ENCODE measurements at regions not wholly inside any gene's neighbourhood (a gene's known extent, or its start where the extent isn't known, plus 50 kb on each side); places are given as distances from the start of the nearest gene placed in this dataset.

DNA sequence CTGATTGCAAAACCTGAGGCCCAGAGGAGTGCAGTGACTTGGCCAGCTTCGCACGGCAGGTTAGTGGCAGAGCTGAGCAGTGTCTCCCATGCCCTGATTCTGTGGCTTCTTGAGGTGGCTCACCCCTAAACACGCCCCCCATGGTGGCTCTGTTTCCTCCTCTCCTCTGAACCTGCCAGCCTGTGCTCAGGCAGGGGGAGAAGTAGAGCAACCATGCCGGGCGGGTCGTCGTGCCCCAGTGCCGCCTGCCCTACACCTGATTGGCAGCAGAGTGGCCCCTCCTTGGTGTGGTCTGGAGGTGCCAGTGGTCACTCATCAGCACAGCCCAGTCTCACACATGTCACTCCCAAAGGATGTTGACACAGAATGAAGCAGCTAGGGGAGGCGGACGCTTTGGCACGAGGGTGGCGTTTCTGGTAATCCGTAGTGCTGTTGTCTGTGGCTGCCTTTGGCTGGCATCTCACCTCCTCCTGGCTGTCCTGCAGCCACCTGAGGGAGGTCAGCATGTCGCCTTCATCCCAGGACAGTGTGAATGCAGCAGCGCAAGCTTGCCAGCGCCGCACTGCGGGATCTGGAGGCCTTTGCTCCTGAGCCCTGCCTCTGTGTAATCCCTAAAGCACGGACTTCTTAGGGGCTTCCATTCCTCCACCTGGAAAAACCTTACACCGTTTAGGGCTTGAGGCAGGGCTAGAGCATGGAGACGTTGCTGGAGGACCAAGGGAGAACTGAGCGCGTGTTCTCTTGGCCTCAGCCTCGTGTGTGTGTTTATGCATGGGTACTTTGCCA, 294.7 kb downstream of the SEC14L1 start:
- H3K4me1 Mint-ChIP-seq = peaks cover 77% of the 10 kb centered on the region
- no peaks in the 10 kb centered on the region for H3K9me3 Mint-ChIP-seq
- peak; percentile 68 for DNase-seq
- H3K4me3 Mint-ChIP-seq = peak overlapping the region; percentile 84
- no peaks in the 10 kb centered on the region for H3K27me3 Mint-ChIP-seq
- intact Hi-C loops (cut with micrococcal nuclease) = no loop called here
- peaks cover 8% of the 10 kb centered on the region for H3K36me3 Mint-ChIP-seq (ENCODE audit: low read depth)
- H3K27ac Mint-ChIP-seq = peak overlapping the region; percentile 88

DNA sequence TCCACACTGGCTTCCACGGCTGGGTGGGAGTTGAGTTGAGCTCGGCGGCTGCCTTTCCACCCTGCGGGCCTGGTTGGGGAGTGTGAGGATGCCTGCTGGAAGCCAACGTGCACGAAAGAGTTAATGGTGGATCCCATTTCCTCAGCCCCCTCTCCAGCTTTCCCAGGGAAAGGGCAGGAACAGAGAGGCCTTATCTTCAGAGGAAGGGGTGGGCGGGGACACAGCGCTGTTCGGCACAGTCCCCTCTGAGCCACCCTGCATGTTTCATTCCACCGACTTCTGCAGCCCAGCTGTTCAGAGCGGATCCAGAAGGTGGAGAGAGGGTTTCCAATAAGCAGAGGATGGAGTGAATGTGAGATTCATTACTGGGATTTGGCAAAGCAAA, 295.3 kb downstream of the SEC14L1 start:
- Mint-ChIP-seq H3K4me1 (peaks cover 82% of the 10 kb centered on the region), H3K9me3 (no peaks in the 10 kb centered on the region), H3K27ac (peak overlapping the region; percentile 72), H3K36me3 (ENCODE audit: low read depth) (peaks cover 8% of the 10 kb centered on the region), H3K4me3 (peak overlapping the region; percentile 84), H3K27me3 (no peaks in the 10 kb centered on the region)
- no peak for DNase-seq
- intact Hi-C loops (cut with micrococcal nuclease) = no loop called here

DNA sequence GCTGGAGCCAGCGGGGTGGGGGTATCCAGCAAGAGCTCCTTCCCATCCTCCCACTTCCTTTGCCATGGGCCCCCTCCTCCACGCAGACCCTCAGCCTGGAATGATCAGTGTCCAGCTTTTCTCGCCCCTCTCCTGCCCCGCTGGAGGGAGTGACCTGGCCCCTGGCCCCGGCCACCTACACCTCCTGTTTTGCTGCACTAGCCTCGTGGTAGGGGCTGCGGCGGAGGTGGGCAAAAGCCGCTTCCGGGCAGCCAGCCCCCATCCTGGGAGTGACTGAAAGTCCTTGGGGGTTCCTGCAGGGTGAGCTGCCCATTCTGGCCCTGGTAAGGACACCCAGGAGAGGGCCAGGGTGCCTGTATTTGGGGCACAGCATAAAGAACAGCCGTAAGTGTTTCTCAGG, 295.7 kb downstream of the SEC14L1 start:
- Mint-ChIP-seq H3K36me3 (ENCODE audit: low read depth) (peaks cover 8% of the 10 kb centered on the region), H3K9me3 (no peaks in the 10 kb centered on the region), H3K4me1 (peaks cover 86% of the 10 kb centered on the region), H3K27me3 (no peaks in the 10 kb centered on the region), H3K27ac (peak overlapping the region; percentile 51), H3K4me3 (peak overlapping the region; percentile 84)
- DNase-seq = no peak
- intact Hi-C loops (cut with micrococcal nuclease) = no loop called here

DNA sequence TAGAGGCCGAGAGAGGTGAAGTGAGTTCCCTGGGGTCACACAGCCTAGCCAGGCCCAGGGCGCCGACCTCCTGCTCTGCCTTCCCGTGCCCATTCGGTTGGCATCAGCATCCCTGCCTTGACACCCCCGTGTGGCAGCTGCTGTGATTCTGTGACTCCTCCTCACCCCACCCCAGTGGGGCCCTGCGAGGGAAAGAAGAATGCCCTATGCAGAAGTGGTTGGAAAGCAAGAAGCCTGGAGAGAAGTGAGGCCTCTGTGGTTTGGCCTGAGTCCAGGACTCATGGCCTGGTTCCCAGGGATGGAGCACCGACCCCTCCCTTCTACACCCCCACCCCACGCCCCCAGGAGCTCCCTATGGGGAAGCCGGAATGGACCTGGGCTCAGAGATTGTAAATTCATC, 296.2 kb downstream of the SEC14L1 start:
- Mint-ChIP-seq H3K27me3 (no peaks in the 10 kb centered on the region), H3K36me3 (ENCODE audit: low read depth) (peaks cover 10% of the 10 kb centered on the region), H3K4me3 (peak overlapping the region; percentile 84), H3K27ac (peak overlapping the region; percentile 21), H3K9me3 (no peaks in the 10 kb centered on the region), H3K4me1 (peaks cover 87% of the 10 kb centered on the region)
- DNase-seq = no peak
- intact Hi-C loops (cut with micrococcal nuclease) = no loop called here

DNA sequence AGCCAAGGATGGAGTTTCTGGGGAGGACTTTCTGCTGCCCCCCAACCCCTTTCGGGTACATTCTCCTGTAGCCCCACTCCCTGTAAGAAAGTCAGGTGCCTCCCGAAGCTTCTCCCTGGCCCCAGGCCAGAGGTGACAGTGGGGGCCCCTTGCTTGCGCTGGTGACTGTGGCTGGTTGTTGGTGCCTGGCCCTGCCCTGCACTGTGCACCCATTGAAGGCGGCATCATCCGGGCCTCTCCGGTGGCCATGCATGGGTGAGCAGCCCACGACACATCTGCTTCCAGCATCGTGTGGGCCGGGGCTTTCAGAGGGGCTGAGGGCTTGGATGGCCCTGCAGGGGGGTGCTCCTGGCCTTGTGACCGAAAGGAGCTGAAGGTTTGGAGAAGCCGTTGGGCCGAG, 297.0 kb downstream of the SEC14L1 start:
- H3K27ac Mint-ChIP-seq = peak overlapping the region; percentile 58
- H3K9me3 Mint-ChIP-seq = no peaks in the 10 kb centered on the region

DNA sequence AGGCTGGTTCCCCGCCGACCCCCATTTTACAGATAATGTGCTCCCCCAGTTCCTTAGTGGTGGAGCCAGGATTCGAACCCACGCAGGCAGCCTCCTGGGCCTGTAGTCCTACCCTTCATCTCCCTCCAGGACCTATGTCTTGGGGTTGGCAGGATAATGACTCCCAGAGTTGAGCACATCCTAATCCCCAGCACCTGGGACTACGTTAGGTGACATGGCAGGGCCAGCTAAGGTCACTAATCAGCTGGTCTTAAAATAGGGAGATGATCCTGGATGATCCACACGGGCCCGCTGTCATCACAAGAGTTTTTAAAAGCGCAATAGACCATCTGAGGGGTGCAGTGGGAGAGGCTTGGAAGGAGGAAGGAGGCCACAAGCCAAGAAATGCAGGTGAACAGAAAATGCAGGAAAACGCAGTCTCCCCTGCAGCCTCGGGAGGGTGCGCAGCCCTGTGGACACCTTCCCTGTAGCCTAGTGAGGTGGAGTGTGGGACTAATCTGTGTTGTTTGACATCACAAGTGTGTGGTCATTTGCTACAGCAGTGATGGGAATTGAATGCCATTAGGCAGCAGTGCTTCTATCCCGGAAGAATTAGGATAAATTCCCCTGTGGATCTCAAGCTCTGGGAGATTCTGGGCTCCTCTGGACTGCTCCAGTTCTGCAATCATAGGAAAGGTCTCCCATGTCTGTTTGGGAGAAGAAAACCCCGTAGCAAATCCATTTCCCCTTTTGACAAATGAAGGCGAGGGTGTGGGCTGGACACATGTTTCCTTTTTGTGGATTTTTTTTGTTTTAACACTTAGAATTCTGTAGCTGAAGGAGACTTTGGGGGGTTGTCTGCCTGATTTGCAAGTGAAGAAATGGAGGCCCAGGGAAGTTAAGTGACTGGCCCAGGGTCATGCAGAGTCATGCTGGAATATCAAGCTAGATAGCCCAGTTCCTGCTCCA, 297.7 kb downstream of the SEC14L1 start:
- peak overlapping the region; percentile 93 for H3K27ac Mint-ChIP-seq
- DNase-seq = no peak
- peaks cover 87% of the 10 kb centered on the region for H3K4me1 Mint-ChIP-seq
- no peaks in the 10 kb centered on the region for H3K27me3 Mint-ChIP-seq
- intact Hi-C loops (cut with micrococcal nuclease) = no loop called here
- peaks cover 6% of the 10 kb centered on the region for H3K36me3 Mint-ChIP-seq (ENCODE audit: low read depth)
- peak overlapping the region; percentile 58 for H3K4me3 Mint-ChIP-seq
- H3K9me3 Mint-ChIP-seq = no peaks in the 10 kb centered on the region

More for the DNA sequence above, 297.0 kb downstream of the SEC14L1 start:
- H3K4me1 Mint-ChIP-seq = peaks cover 82% of the 10 kb centered on the region
- no peaks in the 10 kb centered on the region for H3K27me3 Mint-ChIP-seq
- intact Hi-C loops (cut with micrococcal nuclease) = no loop called here
- no peak for DNase-seq
- H3K4me3 Mint-ChIP-seq = no peak overlapping the region
- H3K36me3 Mint-ChIP-seq (ENCODE audit: low read depth) = peaks cover 6% of the 10 kb centered on the region

DNA sequence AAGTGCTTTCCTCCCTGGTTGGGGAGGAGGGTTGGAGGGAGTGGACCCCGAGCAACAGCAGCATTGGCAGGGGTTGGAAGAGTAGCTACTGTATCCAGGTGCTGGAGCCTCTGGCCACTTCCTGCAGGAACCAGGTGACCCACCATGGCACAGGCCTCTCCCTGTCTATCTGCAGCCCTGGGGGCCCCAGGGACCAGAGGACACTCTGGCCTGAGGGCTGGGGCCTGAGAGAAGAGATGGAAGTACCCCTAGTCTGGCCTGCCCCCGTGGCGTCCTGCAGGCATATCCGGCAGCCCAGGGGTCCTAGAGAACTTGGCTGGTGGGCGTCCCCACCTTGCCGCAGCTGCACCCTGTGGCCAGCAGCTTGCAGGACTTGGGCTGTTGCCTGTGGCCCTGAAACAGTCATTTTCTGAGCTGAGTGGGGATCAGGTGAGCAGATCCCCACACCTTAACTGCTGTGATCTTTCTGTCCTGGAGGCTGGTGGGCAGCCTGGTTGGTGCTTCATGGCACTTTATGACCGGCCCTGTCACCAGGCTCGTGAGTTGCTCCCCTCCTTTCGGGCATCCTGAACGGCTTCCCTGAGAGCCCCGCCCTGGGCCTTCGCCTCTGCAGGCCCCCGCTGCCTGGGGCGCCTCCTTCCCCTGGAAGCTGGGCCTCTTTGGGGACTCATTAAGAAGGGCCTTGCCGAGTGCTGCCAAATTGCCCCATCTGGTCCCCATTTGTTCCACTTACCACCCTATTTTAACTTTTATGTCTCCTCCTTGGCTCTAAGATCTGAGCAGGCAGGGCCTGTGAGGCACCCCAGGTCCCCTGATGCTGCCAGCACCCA, 298.6 kb downstream of the SEC14L1 start:
- peak overlapping the region; percentile 93 for H3K27ac Mint-ChIP-seq
- H3K4me3 Mint-ChIP-seq = peak overlapping the region; percentile 58

DNA sequence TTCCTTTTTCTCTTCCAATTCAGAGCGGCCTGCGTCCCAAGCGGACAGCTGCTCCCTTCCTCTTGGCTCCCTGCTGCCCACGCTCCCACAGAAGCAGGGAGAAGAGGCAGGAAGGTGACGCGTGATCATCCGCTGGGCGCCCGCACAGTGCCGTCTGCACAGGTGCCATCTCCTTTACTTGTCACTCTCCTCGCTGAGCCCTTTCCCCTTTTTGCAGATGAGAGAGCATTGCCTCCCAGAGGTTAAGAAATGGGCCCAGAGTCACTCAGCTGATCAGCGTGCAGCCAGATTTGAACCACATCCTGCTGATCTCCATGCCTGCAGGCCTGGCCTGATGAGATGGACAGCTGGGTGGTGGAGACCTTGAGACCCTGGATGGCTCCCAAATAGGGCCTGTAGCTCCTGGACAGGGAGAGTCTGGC, 299.8 kb downstream of the SEC14L1 start:
- peak; percentile 84 for DNase-seq
- H3K27ac Mint-ChIP-seq = peak overlapping the region; percentile 99
- peaks cover 8% of the 10 kb centered on the region for H3K36me3 Mint-ChIP-seq (ENCODE audit: low read depth)
- no peaks in the 10 kb centered on the region for H3K9me3 Mint-ChIP-seq
- peak overlapping the region; percentile 83 for H3K4me3 Mint-ChIP-seq
- peaks cover 89% of the 10 kb centered on the region for H3K4me1 Mint-ChIP-seq
- intact Hi-C loops (cut with micrococcal nuclease) = loop anchor here (2.0 kb wide), 1 partner anchor 36 kb away; no protein-coding TSS in a partner anchor
- no peaks in the 10 kb centered on the region for H3K27me3 Mint-ChIP-seq

More for the DNA sequence above, 298.6 kb downstream of the SEC14L1 start:
- H3K27me3 Mint-ChIP-seq = no peaks in the 10 kb centered on the region
- DNase-seq = peak; percentile 71
- intact Hi-C loops (cut with micrococcal nuclease) = loop anchor here (2.0 kb wide), 1 partner anchor 35 kb away; no protein-coding TSS in a partner anchor
- H3K9me3 Mint-ChIP-seq = no peaks in the 10 kb centered on the region
- peaks cover 88% of the 10 kb centered on the region for H3K4me1 Mint-ChIP-seq
- H3K36me3 Mint-ChIP-seq (ENCODE audit: low read depth) = peaks cover 8% of the 10 kb centered on the region

DNA sequence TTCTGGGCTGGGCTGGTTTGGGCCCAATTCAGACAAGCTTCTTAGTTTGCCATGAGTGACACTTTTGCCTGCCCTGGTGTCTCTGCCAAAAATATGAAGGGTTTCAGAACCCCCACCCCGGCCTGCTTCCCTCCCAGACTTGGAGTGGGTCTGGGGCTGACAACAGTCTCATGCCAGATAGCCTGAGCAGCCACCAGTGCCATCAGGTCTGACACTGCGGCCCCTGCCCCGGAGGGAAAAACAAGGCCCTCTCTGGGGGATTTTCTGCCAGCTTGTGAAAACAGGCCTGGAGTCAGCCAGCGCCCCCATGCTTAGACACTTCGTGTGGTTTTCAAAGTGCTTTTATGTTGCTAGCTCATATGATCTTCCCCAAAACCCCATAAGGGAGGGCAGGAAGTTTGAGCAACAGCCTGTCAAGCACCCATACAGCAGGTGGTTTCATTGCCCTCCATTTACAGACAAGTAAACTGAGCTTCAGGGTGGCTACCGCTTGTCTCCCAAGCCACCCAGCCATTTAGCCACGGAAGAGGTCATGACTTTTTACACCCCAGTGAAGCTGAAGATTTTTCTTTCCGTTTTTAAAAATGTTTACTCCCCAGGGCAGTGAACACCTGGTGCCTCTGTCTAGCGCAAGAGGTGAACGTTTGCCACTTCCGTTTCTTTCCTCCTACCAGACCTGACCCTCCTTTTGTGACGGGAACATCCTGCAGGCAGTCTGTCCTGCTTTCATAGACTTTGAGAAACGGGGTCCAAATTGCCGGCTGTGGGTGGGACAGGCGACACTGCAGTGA, 300.6 kb downstream of the SEC14L1 start:
- H3K27ac Mint-ChIP-seq = peak overlapping the region; percentile 99
- intact Hi-C loops (cut with micrococcal nuclease) = loop anchor here (1.0 to 2.0 kb wide), 4 partner anchors 10 to 37 kb away; no protein-coding TSS in a partner anchor
- peaks cover 89% of the 10 kb centered on the region for H3K4me1 Mint-ChIP-seq
- peaks cover 6% of the 10 kb centered on the region for H3K36me3 Mint-ChIP-seq (ENCODE audit: low read depth)
- H3K9me3 Mint-ChIP-seq = no peaks in the 10 kb centered on the region
- peak; percentile 92 for DNase-seq
- H3K27me3 Mint-ChIP-seq = no peaks in the 10 kb centered on the region
- H3K4me3 Mint-ChIP-seq = peak overlapping the region; percentile 83

DNA sequence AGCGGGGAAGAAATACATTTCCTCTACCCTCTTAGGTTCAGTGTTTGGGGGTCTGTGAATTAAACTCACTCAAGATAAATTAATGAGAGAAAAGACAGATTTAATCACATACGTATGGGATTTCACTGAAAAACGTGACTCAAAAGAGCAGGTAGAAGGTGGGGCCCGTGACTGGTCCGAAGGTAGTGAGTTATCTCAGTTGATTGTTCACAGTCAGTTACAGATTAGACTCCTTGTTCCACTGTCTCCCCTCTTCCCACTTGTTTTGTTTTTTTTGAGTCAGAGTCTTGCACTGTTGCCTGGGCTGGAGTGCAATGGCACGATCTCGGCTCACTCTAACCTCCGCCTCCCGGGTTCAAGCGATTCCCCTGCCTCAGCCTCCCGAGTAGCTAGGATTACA, 301.2 kb downstream of the SEC14L1 start:
- intact Hi-C loops (cut with micrococcal nuclease) = loop anchor here (1.0 to 2.0 kb wide), 4 partner anchors 9 to 37 kb away; no protein-coding TSS in a partner anchor
- Mint-ChIP-seq H3K27me3 (no peaks in the 10 kb centered on the region), H3K4me3 (peak overlapping the region; percentile 83), H3K9me3 (no peaks in the 10 kb centered on the region), H3K4me1 (peaks cover 89% of the 10 kb centered on the region), H3K27ac (peak overlapping the region; percentile 99), H3K36me3 (ENCODE audit: low read depth) (peaks cover 6% of the 10 kb centered on the region)
- DNase-seq = peak; percentile 74

DNA sequence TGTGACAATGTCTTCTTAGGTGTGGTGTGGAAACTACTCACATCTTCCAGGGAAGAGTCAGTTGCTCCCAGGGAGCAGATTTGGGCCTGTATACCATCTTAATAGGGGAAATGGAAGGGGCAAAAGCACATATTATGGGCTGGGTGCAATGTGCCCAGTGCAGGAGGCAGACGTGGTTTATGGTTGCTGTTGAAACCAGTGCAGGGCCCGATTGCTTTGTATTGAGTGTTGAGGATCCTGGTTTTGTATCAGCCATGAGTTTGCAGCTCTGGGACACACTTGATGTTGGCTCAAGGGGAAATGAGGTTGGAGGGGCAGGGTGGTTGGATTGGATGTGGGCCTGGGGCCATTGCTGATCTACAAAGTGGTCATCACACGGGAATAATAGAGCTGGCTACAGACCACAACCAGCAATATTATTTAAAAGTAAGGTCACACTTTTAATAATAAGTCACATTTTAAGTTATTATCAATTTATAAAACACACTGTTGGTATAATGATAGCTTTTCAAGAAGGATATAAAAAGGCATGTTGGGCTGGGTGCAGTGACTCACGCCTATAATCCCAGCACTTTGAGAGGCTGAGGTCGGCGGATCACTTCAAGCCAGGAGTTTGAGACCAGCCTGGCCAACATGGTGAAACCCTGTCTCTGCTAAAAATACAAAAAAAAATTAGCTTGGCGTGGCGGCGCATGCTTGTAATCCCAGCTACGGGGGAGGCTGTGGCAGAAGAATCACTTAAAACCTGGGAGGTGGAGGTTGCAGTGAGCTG, 302.4 kb downstream of the SEC14L1 start:
- intact Hi-C loops (cut with micrococcal nuclease) = no loop called here
- peaks cover 11% of the 10 kb centered on the region for H3K36me3 Mint-ChIP-seq (ENCODE audit: low read depth)
- no peaks in the 10 kb centered on the region for H3K27me3 Mint-ChIP-seq
- peak overlapping the region; percentile 92 for H3K27ac Mint-ChIP-seq
- H3K4me1 Mint-ChIP-seq = peaks cover 86% of the 10 kb centered on the region
- DNase-seq = peak; percentile 71
- no peaks in the 10 kb centered on the region for H3K9me3 Mint-ChIP-seq
- peak overlapping the region; percentile 81 for H3K4me3 Mint-ChIP-seq

DNA sequence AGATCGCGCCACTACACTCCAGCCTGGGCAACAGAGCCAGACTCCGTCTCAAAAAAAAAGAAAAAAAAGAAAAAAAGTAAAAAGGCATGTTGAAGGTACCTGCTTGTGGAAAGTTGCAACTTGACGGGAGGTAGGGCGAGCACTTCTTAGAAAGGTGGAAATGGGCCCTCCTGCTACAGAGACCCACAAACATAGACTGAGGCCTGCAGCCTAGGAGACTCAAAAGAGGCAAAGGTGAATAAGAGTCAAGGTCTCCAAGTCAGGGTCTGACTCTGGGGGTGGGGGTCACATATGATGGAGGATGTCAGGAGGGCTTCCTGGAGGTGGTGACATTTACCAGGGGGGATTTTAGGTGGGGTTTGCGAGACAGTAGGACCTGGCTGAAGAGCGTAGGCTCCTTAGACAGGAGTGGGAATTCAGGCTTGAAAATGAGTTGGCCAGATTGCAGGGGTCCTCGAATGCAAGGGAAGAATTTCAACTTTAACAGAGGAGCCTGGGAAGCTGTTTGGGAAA, 303.0 kb downstream of the SEC14L1 start:
- Mint-ChIP-seq H3K4me3 (peak overlapping the region; percentile 81), H3K4me1 (peaks cover 81% of the 10 kb centered on the region), H3K9me3 (no peaks in the 10 kb centered on the region), H3K27me3 (no peaks in the 10 kb centered on the region), H3K27ac (peak overlapping the region; percentile 92), H3K36me3 (ENCODE audit: low read depth) (peaks cover 11% of the 10 kb centered on the region)
- intact Hi-C loops (cut with micrococcal nuclease) = loop anchor here (2.0 kb wide), 1 partner anchor 69 kb away; no protein-coding TSS in a partner anchor
- DNase-seq = no peak

All from activated CD4-positive, alpha-beta T cell treated with anti-CD3 and anti-CD28 coated beads, Interleukin-2, amount 10 ng/mL, durations not matched to agents 24 days and 14 days (primary cell).